Stimulated activated naive CD8-positive, alpha-beta T cell treated with anti-CD3 and anti-CD28 coated beads, Interleukin-15, amount 100 ng/mL, for 72 hours (primary cell): ENCODE measurements at regions not wholly inside any gene's neighbourhood (a gene's known extent, or its start where the extent isn't known, plus 50 kb on each side); places are given as distances from the start of the nearest gene placed in this dataset.
"Not testable (repeated sequence)": the region's sequence is repeated elsewhere in the genome, so short reads cannot be mapped to it uniquely, and the experiment has no call there.

Experiments used
- ATAC-seq: fragments of 150-1000 bp; cut with Tn5 transposase; 2 replicates; pipeline ENCODE4 v1.10.0; 2021; ENCODE audit warnings: mild to moderate bottlenecking, moderate library complexity
- DNase-seq, 2 donors: peaks; one replicate each; pipeline ENCODE4 v3.0.0; 2021 to 2022
- H3K27ac Mint-ChIP-seq, 2 donors: one replicate each; pipeline ENCODE4 v1.8.0; 2022; ENCODE audit warnings: mild to moderate bottlenecking in 2 of 2, mixed read lengths in 2 of 2, moderate library complexity in 2 of 2
- H3K27me3 Mint-ChIP-seq: one replicate; pipeline ENCODE4 v1.8.0; 2022; ENCODE audit warnings: mixed read lengths
- H3K4me1 Mint-ChIP-seq: one replicate; pipeline ENCODE4 v1.8.0; 2022; ENCODE audit warnings: mild to moderate bottlenecking, mixed read lengths
- H3K4me3 Mint-ChIP-seq, 2 donors: one replicate each; pipeline ENCODE4 v1.8.0; 2022; ENCODE audit warnings: mild to moderate bottlenecking in 2 of 2, mixed read lengths in 2 of 2, moderate library complexity in 1 of 2
- H3K9me3 Mint-ChIP-seq, 2 donors: one replicate each; pipeline ENCODE4 v1.8.0; 2022; ENCODE audit warnings: mixed read lengths in 2 of 2

- no peak overlapping the region for H3K27ac Mint-ChIP-seq
- DNase-seq: no peak
- no peaks in the 10 kb centered on the region for H3K4me1 Mint-ChIP-seq
- no peak for ATAC-seq
- peaks cover 9 to 12% of the 10 kb centered on the region in 2 donors for H3K9me3 Mint-ChIP-seq
- H3K4me3 Mint-ChIP-seq: no peak overlapping the region
- H3K27me3 Mint-ChIP-seq: no peaks in the 10 kb centered on the region
These were observed 1213.4 kb downstream of the STIM2 start for GRCh38 chr4:28073860-28074555.

- DNase-seq: no peak
- no peaks in the 10 kb centered on the region for H3K27me3 Mint-ChIP-seq
- no peaks in the 10 kb centered on the region for H3K4me1 Mint-ChIP-seq
- H3K27ac Mint-ChIP-seq: no peak overlapping the region
- H3K9me3 Mint-ChIP-seq: peaks cover 16 to 18% of the 10 kb centered on the region in 2 donors
- no peak for ATAC-seq
- no peak overlapping the region for H3K4me3 Mint-ChIP-seq
These were observed 1214.8 kb downstream of the STIM2 start for GRCh38 chr4:28075401-28075956.

GRCh38 chr4:28077203-28077602 lies 1216.6 kb downstream of the STIM2 start:
- not testable (repeated sequence) for H3K4me1 Mint-ChIP-seq, H3K27me3 Mint-ChIP-seq, H3K27ac Mint-ChIP-seq

GRCh38 chr4:28082686-28083390 lies 1222.2 kb downstream of the STIM2 start:
- no peak for DNase-seq
- peaks cover 27 to 61% of the 10 kb centered on the region in 2 donors for H3K9me3 Mint-ChIP-seq
- no peaks in the 10 kb centered on the region for H3K27me3 Mint-ChIP-seq
- no peak overlapping the region for H3K27ac Mint-ChIP-seq
- H3K4me1 Mint-ChIP-seq: no peaks in the 10 kb centered on the region
- no peak overlapping the region for H3K4me3 Mint-ChIP-seq
- no peak for ATAC-seq

More at GRCh38 chr4:28077203-28077602, 1216.6 kb downstream of the STIM2 start:
- ATAC-seq, H3K4me3 Mint-ChIP-seq, DNase-seq: not testable (repeated sequence)
- peaks cover 16 to 28% of the 10 kb centered on the region in 2 donors for H3K9me3 Mint-ChIP-seq

GRCh38 chr4:28092610-28093009 lies 1232.0 kb downstream of the STIM2 start:
- ATAC-seq (no peak), DNase-seq (no peak)
- no peak overlapping the region for H3K27ac Mint-ChIP-seq
- no peak overlapping the region for H3K4me3 Mint-ChIP-seq
- H3K27me3 Mint-ChIP-seq: no peaks in the 10 kb centered on the region
- peaks cover 0 to 18% of the 10 kb centered on the region in 2 donors for H3K9me3 Mint-ChIP-seq
- H3K4me1 Mint-ChIP-seq: no peaks in the 10 kb centered on the region

GRCh38 chr4:28093071-28093470 lies 1232.4 kb downstream of the STIM2 start:
- H3K9me3 Mint-ChIP-seq: peaks cover 0 to 18% of the 10 kb centered on the region in 2 donors
- ATAC-seq (no peak), DNase-seq (no peak)
- H3K27me3 Mint-ChIP-seq: no peaks in the 10 kb centered on the region
- no peaks in the 10 kb centered on the region for H3K4me1 Mint-ChIP-seq
- H3K4me3 Mint-ChIP-seq: no peak overlapping the region
- no peak overlapping the region for H3K27ac Mint-ChIP-seq

GRCh38 chr4:28101583-28101982 lies 1240.9 kb downstream of the STIM2 start:
- Mint-ChIP-seq H3K27ac (no peak overlapping the region), H3K27me3 (no peaks in the 10 kb centered on the region), H3K4me1 (no peaks in the 10 kb centered on the region), H3K9me3 (peaks cover 9 to 14% of the 10 kb centered on the region in 2 donors), H3K4me3 (no peak overlapping the region)
- no peak for ATAC-seq
- DNase-seq: no peak

GRCh38 chr4:28105271-28105859 lies 1244.7 kb downstream of the STIM2 start:
- no peaks in the 10 kb centered on the region for H3K4me1 Mint-ChIP-seq
- ATAC-seq (no peak), DNase-seq (no peak)
- peaks cover 9 to 14% of the 10 kb centered on the region in 2 donors for H3K9me3 Mint-ChIP-seq
- H3K27ac Mint-ChIP-seq: no peak overlapping the region
- no peak overlapping the region for H3K4me3 Mint-ChIP-seq
- no peaks in the 10 kb centered on the region for H3K27me3 Mint-ChIP-seq

GRCh38 chr4:28106155-28106554 lies 1245.5 kb downstream of the STIM2 start:
- DNase-seq: no peak
- no peaks in the 10 kb centered on the region for H3K4me1 Mint-ChIP-seq
- H3K4me3 Mint-ChIP-seq: no peak overlapping the region
- no peaks in the 10 kb centered on the region for H3K27me3 Mint-ChIP-seq
- no peak for ATAC-seq
- H3K9me3 Mint-ChIP-seq: peaks cover 9 to 14% of the 10 kb centered on the region in 2 donors
- H3K27ac Mint-ChIP-seq: no peak overlapping the region

- Mint-ChIP-seq H3K9me3 (peaks cover 4 to 7% of the 10 kb centered on the region in 2 donors), H3K4me1 (no peaks in the 10 kb centered on the region), H3K27ac (no peak overlapping the region), H3K27me3 (no peaks in the 10 kb centered on the region), H3K4me3 (no peak overlapping the region)
- ATAC-seq (no peak), DNase-seq (no peak)
These were observed 1249.2 kb downstream of the STIM2 start for GRCh38 chr4:28109801-28110200.

- H3K27ac Mint-ChIP-seq, H3K4me1 Mint-ChIP-seq, H3K4me3 Mint-ChIP-seq, H3K9me3 Mint-ChIP-seq, H3K27me3 Mint-ChIP-seq, DNase-seq, ATAC-seq: not testable (repeated sequence)
These were observed 1252.2 kb downstream of the STIM2 start for GRCh38 chr4:28112691-28113335.

- DNase-seq, H3K9me3 Mint-ChIP-seq, H3K4me1 Mint-ChIP-seq, H3K27me3 Mint-ChIP-seq, H3K27ac Mint-ChIP-seq, ATAC-seq, H3K4me3 Mint-ChIP-seq: not testable (repeated sequence)
These were observed 1252.9 kb downstream of the STIM2 start for GRCh38 chr4:28113586-28113985.

- H3K4me3 Mint-ChIP-seq, H3K4me1 Mint-ChIP-seq, DNase-seq, H3K27me3 Mint-ChIP-seq, H3K9me3 Mint-ChIP-seq, H3K27ac Mint-ChIP-seq, ATAC-seq: not testable (repeated sequence)
These were observed 1256.0 kb downstream of the STIM2 start for GRCh38 chr4:28116526-28117083.

GRCh38 chr4:28117084-28117682 lies 1256.5 kb downstream of the STIM2 start:
- Mint-ChIP-seq H3K27ac (no peak overlapping the region), H3K9me3 (peaks cover 4 to 7% of the 10 kb centered on the region in 2 donors), H3K4me3 (no peak overlapping the region), H3K4me1 (no peaks in the 10 kb centered on the region), H3K27me3 (no peaks in the 10 kb centered on the region)
- ATAC-seq: peak; percentile 40
- DNase-seq: no peak

GRCh38 chr4:28146191-28146590 lies 1285.5 kb downstream of the STIM2 start:
- no peak overlapping the region for H3K27ac Mint-ChIP-seq

More at GRCh38 chr4:28146191-28146590, 1285.5 kb downstream of the STIM2 start:
- ATAC-seq: no peak
- Mint-ChIP-seq H3K27me3 (no peaks in the 10 kb centered on the region), H3K4me1 (no peaks in the 10 kb centered on the region), H3K4me3 (no peak overlapping the region), H3K9me3 (peaks cover 7 to 9% of the 10 kb centered on the region in 2 donors)
- DNase-seq: no peak
